ENCODE measurements at regions not wholly inside any gene's neighbourhood (a gene's known extent, or its start where the extent isn't known, plus 50 kb on each side); places are given as distances from the start of the nearest gene placed in this dataset.

DNA sequence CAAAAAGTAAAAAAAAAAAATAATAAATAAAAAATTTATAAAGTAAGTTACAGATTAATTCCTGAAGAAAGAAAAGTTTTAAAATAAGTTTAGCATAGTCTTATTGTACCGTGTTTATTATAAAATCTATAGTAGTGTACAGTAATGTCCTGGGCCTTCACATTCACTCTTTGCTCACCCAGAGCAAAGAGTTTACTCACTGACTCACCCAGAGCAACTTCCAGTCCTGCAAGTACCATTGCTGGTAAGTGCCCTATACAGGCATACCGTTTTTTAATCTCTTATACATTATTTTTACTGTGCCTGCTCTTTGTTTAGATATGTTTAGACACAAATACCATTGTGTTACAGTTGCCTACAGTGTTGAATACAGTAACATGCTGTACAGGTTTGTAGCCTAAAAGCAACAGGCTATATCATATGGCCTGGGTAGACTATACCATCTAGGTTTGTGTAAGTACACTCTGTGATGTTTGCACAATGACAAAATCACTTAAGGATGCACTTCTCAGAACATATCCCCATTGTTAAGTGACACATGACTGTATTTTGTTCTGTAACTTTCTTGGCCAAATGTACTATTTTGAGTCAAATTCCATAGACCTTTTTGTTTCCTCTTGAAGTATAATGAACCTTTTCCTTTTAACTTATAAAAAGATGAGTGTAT is 199.0 kb upstream of the NUDT6 start:
- TF ChIP-seq CTCF (IDR thresholded peaks at IDR 0.05): no peak
- no peak for TF ChIP-seq POLR2A (IDR thresholded peaks at IDR 0.05)

Data from testis (tissue), 2 donors.